Erythroblast (primary cell): ENCODE measurements at regions not wholly inside any gene's neighbourhood (a gene's known extent, or its start where the extent isn't known, plus 50 kb on each side); places are given as distances from the start of the nearest gene placed in this dataset.

ENCODE experiments used
- GATA1 ChIP-seq: IDR thresholded peaks from 2 replicates; pipeline ENCODE4 v1.6.1; 2011; ENCODE audit warnings: low read depth, mild to moderate bottlenecking, control low read depth, low read length, moderate library complexity
- POLR2A ChIP-seq: IDR thresholded peaks from 2 replicates; pipeline ENCODE4 v1.6.1; 2011; ENCODE audit warnings: mild to moderate bottlenecking, low read length

DNA sequence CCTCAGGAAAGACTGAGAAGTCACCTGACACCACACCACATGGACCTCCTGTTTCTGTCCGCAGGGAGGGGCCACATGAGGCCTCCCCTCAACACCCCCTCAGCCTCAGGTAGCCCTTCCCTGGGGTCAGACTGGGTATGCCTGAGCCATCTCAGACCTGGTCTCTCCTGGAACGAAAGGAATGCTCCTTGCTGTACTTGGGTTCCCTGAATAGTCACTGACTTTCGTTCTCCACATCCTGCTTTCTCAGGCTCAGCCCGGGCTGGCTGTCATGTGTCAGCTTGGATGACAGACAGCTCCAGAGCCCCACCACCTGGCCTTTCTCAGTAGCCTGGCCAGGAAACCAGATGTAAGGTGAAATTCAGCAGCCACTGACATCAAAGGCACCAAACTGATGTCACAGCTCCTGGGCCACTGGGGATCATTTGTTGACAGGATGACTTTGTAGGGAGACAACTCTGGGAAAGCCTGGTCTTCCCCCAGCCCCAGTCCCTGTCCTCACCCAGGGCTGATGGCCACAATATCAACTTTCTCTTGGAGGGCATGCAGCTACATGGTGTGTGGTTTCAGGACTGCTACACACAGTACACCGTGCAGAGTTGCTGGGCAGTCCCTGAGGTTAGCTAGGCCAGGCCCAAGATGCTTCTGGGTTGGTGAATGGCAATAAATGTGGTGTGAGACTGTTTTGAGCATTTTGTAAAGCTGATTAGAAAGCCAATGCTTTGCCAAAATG, 141.4 kb upstream of the MRPS22 start:
- TF ChIP-seq POLR2A (no peak), GATA1 (no peak)
